Hematopoietic multipotent progenitor cell treated with erythropoietin and hydrocortisone succinate and interleukin-3 and kit ligand, for 4 days (in vitro differentiated cells): ENCODE measurements at regions not wholly inside any gene's neighbourhood (a gene's known extent, or its start where the extent isn't known, plus 50 kb on each side); places are given as distances from the start of the nearest gene placed in this dataset.

Source experiments
- DNase-seq: peaks from one replicate; pipeline ENCODE4 v3.0.0-alpha.2; 2015

GRCh38 chr4:16360694-16361262 is 134.5 kb upstream of the TAPT1 start:
- DNase-seq, result no peak

GRCh38 chr4:16353165-16353564 is 126.9 kb upstream of the TAPT1 start:
- DNase-seq, result no peak

GRCh38 chr4:16351161-16351560 is 124.9 kb upstream of the TAPT1 start:
- DNase-seq, result no peak

GRCh38 chr4:16344853-16345252 is 118.6 kb upstream of the TAPT1 start:
- DNase-seq, result no peak

GRCh38 chr4:16337936-16338335 is 111.7 kb upstream of the TAPT1 start:
- no peak for DNase-seq

GRCh38 chr4:16334601-16335000 is 108.3 kb upstream of the TAPT1 start:
- no peak for DNase-seq

GRCh38 chr4:16329797-16330134 is 103.5 kb upstream of the TAPT1 start:
- DNase-seq, result no peak

- no peak for DNase-seq
These were observed 103.0 kb upstream of the TAPT1 start for GRCh38 chr4:16329125-16329796.

GRCh38 chr4:16322183-16322582 is 95.9 kb upstream of the TAPT1 start:
- no peak for DNase-seq

- no peak for DNase-seq
These were observed 89.2 kb upstream of the TAPT1 start for GRCh38 chr4:16315456-16315855.

- peak; percentile 30 for DNase-seq
These were observed 84.3 kb upstream of the TAPT1 start for GRCh38 chr4:16310606-16311005.

- DNase-seq, result no peak
These were observed 76.4 kb upstream of the TAPT1 start for GRCh38 chr4:16302648-16303047.

GRCh38 chr4:16297003-16297402 is 70.7 kb upstream of the TAPT1 start:
- DNase-seq, result no peak

GRCh38 chr4:16294455-16294854 is 68.2 kb upstream of the TAPT1 start:
- peak; percentile 56 for DNase-seq

- peak; percentile 52 for DNase-seq
These were observed 67.1 kb upstream of the TAPT1 start for GRCh38 chr4:16293210-16293838.

- DNase-seq, result no peak
These were observed 66.3 kb upstream of the TAPT1 start for GRCh38 chr4:16292585-16292984.

GRCh38 chr4:16290681-16291420 is 64.6 kb upstream of the TAPT1 start:
- DNase-seq, result no peak

- peak; percentile 73 for DNase-seq
These were observed 63.8 kb upstream of the TAPT1 start for GRCh38 chr4:16289897-16290554.

- DNase-seq, result no peak
These were observed 57.8 kb upstream of the TAPT1 start for GRCh38 chr4:16284050-16284449.

- DNase-seq, result no peak
These were observed 51.9 kb upstream of the TAPT1 start for GRCh38 chr4:16278178-16278577.
